Activated naive CD8-positive, alpha-beta T cell treated with anti-CD3 and anti-CD28 coated beads, Interleukin-2, amount 50 U/mL, for 16 hours (primary cell): ENCODE measurements at regions not wholly inside any gene's neighbourhood (a gene's known extent, or its start where the extent isn't known, plus 50 kb on each side); places are given as distances from the start of the nearest gene placed in this dataset.

Source experiments
- DNase-seq: peaks from one replicate; pipeline ENCODE4 v3.0.0-alpha.2; 2020; ENCODE audit warnings: low read depth, low spot score

GRCh38 chr1:182196897-182197870 lies 135.7 kb upstream of the ZNF648 start:
- DNase-seq: no peak

DNA sequence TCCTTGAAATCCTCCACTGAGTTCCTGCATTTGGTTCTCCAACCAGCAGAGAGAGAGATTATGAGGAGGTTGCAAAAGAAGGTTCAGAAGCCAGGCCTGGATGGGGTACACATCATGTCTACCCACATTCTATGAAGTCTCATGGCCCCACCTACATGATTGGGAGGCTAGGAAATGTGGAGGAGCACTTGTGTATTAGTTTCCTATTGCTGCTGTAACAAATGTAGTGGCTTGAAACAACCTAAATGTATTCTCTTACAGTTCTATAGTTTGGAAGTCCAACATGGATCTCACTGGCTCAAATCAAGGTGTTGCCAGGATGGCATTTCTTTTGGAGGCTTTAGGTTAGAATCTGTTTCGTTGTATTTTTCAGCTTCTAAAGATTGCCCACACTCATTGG lies 134.2 kb upstream of the ZNF648 start:
- no peak for DNase-seq

DNA sequence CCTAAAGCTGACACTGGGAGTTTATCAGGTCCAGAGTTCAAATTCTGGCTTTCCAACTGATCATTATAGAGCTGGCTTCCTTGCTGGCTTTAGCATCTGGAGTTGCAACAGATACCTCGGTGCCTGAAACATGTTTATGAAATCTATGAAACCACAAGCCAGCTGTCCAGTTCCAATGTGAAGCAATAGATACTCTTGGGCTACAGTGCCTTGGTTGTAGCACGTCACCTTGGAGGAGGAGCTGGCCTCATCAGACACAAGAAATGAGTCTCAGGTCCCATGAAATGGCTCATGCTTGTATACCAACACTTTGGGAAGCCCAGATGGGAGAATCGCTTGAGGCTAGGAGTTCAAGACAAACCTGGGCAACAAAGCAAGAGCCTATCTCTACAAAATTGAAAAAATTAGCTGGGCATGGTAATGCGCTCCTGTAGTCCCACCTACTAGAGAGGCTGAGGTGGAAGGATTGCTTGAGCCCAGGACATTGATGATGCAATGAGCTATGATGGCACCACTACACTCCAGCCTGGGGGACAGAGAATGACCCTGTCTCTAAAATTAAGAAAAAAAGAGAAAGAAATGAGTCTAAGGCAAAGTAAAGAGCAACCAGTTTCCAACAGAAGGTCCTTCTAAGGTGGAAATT lies 132.5 kb upstream of the ZNF648 start:
- no peak for DNase-seq

- no peak for DNase-seq
Measured at GRCh38 chr1:182192966-182193365, 131.5 kb upstream of the ZNF648 start.

GRCh38 chr1:182192215-182192614 lies 130.7 kb upstream of the ZNF648 start:
- no peak for DNase-seq

DNA sequence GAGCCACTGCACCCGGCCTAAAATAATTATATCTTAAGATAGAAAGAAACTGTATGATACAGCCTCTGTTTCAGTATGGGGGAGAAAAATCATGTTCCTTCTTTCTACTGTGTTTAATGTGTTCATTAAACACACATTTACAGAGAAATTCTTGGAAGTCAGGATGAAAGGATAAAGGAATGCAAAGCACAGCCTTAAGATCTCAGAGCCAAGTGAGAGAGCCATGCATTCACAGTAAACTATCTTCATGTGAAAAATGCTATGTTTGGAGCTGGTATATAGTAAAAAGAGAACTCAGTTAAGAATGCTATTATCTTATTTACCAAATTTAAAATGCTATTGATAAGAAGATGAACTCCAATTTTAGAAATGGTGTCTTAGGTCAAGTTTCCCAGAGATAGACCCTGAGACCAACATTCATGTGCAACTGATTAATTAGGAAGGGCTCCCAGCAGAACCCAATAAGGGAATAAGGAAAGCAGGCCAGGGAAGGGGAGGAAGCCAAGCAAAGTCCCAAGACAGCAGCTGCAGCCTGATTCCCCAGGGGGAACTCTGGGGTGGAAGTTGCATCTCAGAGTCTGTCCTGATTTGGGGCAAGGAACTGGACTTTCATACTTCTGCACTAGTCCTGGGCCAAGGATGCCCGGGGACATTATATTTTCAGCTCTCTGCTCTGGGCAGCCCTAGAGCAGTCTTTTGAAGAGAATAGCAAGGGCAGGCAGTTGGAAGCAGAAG lies 130.0 kb upstream of the ZNF648 start:
- DNase-seq: no peak

DNA sequence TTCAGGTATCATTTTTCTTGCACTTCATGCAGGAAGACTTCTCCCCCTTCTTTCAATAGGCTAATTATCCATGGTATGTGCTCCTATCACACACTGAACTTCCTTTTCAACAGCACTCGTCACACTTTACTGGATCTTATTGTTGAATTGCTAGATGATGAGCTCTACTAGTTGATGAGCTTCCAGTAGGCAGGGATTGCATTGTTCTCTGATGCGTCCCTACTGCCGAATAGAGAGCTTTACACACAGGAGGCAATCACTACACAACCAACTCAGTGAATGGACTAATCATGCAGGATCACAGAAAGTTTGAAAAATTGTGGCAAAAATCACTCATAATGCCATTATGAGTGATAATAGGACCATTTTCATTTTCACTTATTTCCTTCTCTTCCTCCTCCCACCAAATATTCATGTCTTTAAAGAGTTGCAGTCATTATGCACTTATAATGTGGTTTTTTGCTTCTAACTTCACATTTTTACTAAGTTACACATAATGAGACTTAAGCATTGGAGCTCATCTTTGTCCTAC lies 128.1 kb upstream of the ZNF648 start:
- no peak for DNase-seq

DNA sequence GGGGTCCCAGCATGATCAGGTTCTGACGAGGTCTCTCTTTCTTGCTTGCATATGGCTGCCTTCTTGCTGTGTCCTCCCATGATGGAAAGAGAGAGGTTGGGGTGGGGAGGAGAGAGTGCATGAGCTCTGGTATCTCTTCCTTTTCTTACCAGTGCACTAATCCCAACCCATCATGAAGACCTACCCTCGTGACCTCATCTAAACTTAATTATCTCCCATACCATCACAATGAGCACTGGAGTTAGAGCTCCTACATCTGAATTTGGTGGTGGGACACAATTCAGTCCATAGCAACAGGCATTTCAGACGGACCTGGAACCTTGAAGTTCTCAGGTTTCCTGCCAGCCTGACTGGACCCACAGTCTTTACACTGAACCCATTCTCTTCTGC lies 125.2 kb upstream of the ZNF648 start:
- no peak for DNase-seq

DNA sequence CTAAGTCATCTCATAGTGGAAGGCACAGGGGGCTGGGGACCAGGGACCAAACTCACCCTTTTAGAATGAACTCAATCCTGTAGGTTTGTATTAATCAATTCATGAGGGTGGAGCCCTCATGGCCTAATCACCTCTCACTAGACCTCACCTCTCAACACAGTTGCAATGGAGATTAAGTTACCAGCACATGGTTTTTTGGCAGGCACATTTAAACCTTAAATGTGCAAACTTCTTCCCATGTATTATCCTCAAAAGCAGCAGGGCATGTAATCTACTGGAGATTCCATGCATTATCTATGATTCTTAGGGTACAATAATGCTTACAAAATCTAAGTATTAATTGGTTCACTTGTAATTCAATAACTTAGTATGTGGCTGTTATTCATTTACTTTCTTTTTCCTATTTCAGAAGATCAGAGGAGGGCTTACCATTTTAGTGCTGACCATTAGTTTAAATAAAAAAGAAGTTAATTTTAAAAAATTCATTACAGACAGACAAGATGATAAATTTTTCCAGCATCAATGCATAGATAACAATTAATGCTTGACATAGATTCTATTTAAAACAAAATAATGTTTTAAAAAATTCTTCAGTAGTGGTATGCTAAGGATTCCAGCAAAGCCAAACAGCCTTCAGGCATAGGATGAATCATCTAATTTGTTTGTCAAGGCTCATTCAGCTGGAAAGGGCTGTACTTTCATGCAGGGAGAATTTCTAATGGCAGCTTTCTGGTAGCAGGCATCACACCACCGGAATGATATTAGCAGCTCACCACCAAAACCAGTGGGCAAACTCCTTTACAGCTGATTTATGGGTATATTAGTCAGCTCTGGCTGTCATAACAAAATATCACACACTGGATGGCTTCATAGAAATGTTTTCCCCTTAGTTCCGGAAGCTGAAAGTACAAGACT lies 124.6 kb upstream of the ZNF648 start:
- no peak for DNase-seq

GRCh38 chr1:182185136-182185535 lies 123.6 kb upstream of the ZNF648 start:
- no peak for DNase-seq

DNA sequence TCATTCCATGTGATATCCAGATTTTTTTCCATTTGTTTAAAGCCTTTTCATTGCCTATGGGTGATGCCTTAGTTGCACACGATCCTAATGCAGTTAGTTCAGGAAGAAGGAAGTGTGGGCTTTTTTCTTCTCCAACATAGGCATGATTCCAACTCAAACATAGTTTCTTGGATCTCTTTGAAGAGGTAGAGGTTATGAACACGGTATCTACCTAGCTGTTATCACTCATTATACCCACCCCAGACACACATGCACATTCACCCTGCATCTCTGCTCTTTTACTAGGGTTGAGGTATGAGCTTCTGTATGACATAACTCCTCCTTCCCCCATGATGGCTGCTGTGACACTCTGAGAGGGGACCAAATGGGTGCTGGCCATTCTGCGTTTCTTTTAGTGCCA lies 122.1 kb upstream of the ZNF648 start:
- no peak for DNase-seq

DNA sequence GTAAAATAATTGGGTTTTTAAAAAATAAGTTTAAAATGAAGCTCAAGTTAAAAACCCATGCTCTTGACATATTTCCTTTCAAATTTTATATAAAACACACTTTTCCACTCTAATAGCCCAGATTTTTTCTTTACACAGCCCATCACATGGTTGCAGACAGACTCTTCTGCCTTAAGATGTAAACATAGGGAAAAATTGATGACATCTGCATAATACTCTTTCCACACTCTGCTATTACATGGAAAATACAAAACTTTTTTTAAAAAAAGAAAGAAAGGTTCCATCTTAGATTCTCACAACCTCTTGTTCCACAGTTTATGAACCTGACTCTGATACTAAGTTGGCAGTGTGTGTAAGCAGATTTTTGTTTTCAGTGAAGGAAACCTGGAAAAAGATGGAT lies 120.8 kb upstream of the ZNF648 start:
- DNase-seq: no peak

DNA sequence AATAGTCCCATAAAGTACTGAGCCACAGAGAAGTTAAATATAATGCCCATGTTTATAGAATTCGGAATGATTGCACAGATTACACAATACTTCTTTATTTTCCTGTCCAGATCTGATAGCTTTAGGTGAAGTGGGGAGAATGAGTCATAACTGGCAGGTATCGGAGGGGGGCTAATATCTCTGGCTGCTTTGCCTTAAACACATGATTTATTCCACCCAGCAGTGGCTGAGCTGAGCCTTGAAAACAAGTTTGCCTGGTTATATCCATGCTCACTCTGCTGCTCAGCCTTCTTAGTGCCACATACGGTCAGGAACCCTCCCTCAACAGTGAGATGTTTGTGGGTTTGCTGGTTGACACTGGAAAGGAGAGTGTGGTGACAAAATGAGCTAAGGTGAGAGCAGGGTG lies 119.7 kb upstream of the ZNF648 start:
- DNase-seq: no peak

- DNase-seq: no peak
Measured at GRCh38 chr1:182175361-182175931, 113.9 kb upstream of the ZNF648 start.

DNA sequence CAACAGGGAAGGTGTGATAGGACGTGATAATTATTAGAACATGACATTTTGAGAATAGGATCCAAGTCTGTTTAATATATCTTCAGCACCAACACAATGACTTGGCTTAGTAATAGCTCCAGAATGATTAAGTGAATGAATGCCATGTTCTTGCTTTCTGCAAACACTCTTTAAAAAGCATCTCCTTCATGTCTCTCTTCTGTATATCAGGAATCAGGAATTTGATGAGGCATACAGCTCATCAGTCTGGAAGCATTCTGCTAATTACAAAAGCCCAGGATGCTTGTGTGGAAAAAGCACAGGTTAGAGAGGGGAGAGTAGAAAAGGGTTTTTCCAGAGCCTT lies 113.0 kb upstream of the ZNF648 start:
- no peak for DNase-seq

- no peak for DNase-seq
Measured at GRCh38 chr1:182173808-182174512, 112.4 kb upstream of the ZNF648 start.

GRCh38 chr1:182172699-182173098 lies 111.2 kb upstream of the ZNF648 start:
- no peak for DNase-seq

GRCh38 chr1:182170891-182171461 lies 109.5 kb upstream of the ZNF648 start:
- DNase-seq: no peak

DNA sequence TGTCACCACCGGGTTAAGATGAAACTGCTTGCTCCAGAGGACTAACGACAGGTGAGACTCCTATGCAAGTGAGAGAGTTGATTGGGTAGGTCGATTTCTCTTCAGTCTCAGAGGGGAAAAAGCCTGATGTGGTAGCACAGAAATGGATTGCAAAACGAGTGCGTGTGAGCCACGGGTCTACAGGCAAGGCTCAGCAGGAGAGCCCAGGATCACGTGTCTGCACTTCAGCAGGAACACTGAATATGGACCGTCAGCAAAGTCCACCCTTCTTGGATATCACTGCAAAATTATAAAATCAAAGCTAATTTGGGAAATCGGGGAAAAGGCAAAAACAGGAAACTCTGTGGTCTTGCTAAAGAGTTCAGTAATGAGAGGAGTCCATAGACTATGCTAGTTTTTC lies 107.7 kb upstream of the ZNF648 start:
- no peak for DNase-seq

GRCh38 chr1:182166750-182167149 lies 105.2 kb upstream of the ZNF648 start:
- no peak for DNase-seq
